Osteocyte (in vitro differentiated cells): ENCODE measurements at regions not wholly inside any gene's neighbourhood (a gene's known extent, or its start where the extent isn't known, plus 50 kb on each side); places are given as distances from the start of the nearest gene placed in this dataset.
"Not testable (repeated sequence)": the region's sequence is repeated elsewhere in the genome, so short reads cannot be mapped to it uniquely, and the experiment has no call there.

ENCODE experiments used
- DNase-seq: peaks from one replicate; pipeline ENCODE4 v3.0.0; 2021; ENCODE audit warnings: mixed read lengths; ENCODE audit not compliant: unreplicated experiment; ENCODE audit errors: extremely low spot score
- H3K27ac Mint-ChIP-seq: one replicate; pipeline ENCODE4 v1.8.0; 2021; ENCODE audit warnings: mild to moderate bottlenecking, mixed read lengths; ENCODE audit not compliant: unreplicated experiment
- H3K27me3 Mint-ChIP-seq: one replicate; pipeline ENCODE4 v1.8.0; 2021; ENCODE audit warnings: mixed read lengths; ENCODE audit not compliant: unreplicated experiment
- H3K36me3 Mint-ChIP-seq: one replicate; pipeline ENCODE4 v1.8.0; 2021; ENCODE audit warnings: mixed read lengths; ENCODE audit not compliant: unreplicated experiment
- H3K4me1 Mint-ChIP-seq: one replicate; pipeline ENCODE4 v1.8.0; 2021; ENCODE audit warnings: mixed read lengths; ENCODE audit not compliant: unreplicated experiment
- H3K4me3 Mint-ChIP-seq: one replicate; pipeline ENCODE4 v1.8.0; 2021; ENCODE audit warnings: mild to moderate bottlenecking, moderate library complexity, mixed read lengths; ENCODE audit not compliant: unreplicated experiment
- H3K9me3 Mint-ChIP-seq: one replicate; pipeline ENCODE4 v1.8.0; 2021; ENCODE audit warnings: mixed read lengths; ENCODE audit not compliant: unreplicated experiment
- CTCF ChIP-seq: fragments of 200-600 bp; sonication (generic); IDR thresholded peaks from 2 replicates; pipeline ENCODE4 v1.5.0; 2021; ENCODE audit warnings: antibody characterized with exemption, mild to moderate bottlenecking, moderate library complexity

- not testable (repeated sequence) for H3K36me3 Mint-ChIP-seq, H3K27me3 Mint-ChIP-seq, H3K27ac Mint-ChIP-seq, H3K4me1 Mint-ChIP-seq, DNase-seq, H3K9me3 Mint-ChIP-seq, H3K4me3 Mint-ChIP-seq
Observed at GRCh38 chr5:62243046-62243445, 63.0 kb upstream of the KIF2A start.

GRCh38 chr5:62248192-62248591 is 57.8 kb upstream of the KIF2A start:
- H3K27ac Mint-ChIP-seq, H3K36me3 Mint-ChIP-seq, H3K27me3 Mint-ChIP-seq, H3K9me3 Mint-ChIP-seq, H3K4me3 Mint-ChIP-seq, DNase-seq, H3K4me1 Mint-ChIP-seq: not testable (repeated sequence)

- not testable (repeated sequence) for H3K27me3 Mint-ChIP-seq, H3K4me3 Mint-ChIP-seq, H3K9me3 Mint-ChIP-seq, H3K36me3 Mint-ChIP-seq, H3K27ac Mint-ChIP-seq, DNase-seq, H3K4me1 Mint-ChIP-seq
Observed at GRCh38 chr5:62250085-62250484, 55.9 kb upstream of the KIF2A start.

GRCh38 chr5:62250919-62251318 is 55.1 kb upstream of the KIF2A start:
- H3K36me3 Mint-ChIP-seq, H3K4me3 Mint-ChIP-seq, H3K9me3 Mint-ChIP-seq, H3K4me1 Mint-ChIP-seq, DNase-seq, H3K27ac Mint-ChIP-seq, H3K27me3 Mint-ChIP-seq: not testable (repeated sequence)

- H3K36me3 Mint-ChIP-seq, H3K27ac Mint-ChIP-seq, DNase-seq, H3K27me3 Mint-ChIP-seq, H3K4me3 Mint-ChIP-seq, H3K9me3 Mint-ChIP-seq, H3K4me1 Mint-ChIP-seq: not testable (repeated sequence)
Observed at GRCh38 chr5:62252519-62252918, 53.5 kb upstream of the KIF2A start.

GRCh38 chr5:62255551-62255950 is 50.5 kb upstream of the KIF2A start:
- H3K9me3 Mint-ChIP-seq, H3K27ac Mint-ChIP-seq: not testable (repeated sequence)

GRCh38 chr5:62256161-62257019 is 49.6 kb upstream of the KIF2A start:
- TF ChIP-seq CTCF, result no peak
- no peak overlapping the region for H3K27ac Mint-ChIP-seq
- H3K27me3 Mint-ChIP-seq, result peaks cover 18% of the 10 kb centered on the region
- peaks cover 5% of the 10 kb centered on the region for H3K9me3 Mint-ChIP-seq
- H3K36me3 Mint-ChIP-seq, result no peaks in the 10 kb centered on the region
- DNase-seq, result no peak
- H3K4me1 Mint-ChIP-seq, result peaks cover 4% of the 10 kb centered on the region
- no peak overlapping the region for H3K4me3 Mint-ChIP-seq

More at GRCh38 chr5:62255551-62255950, 50.5 kb upstream of the KIF2A start:
- H3K27me3 Mint-ChIP-seq, result peaks cover 15% of the 10 kb centered on the region
- H3K4me1 Mint-ChIP-seq, H3K4me3 Mint-ChIP-seq, DNase-seq, H3K36me3 Mint-ChIP-seq: not testable (repeated sequence)
